ENCODE measurements at regions not wholly inside any gene's neighbourhood (a gene's known extent, or its start where the extent isn't known, plus 50 kb on each side); places are given as distances from the start of the nearest gene placed in this dataset.

GRCh38 chr13:52975969-52976368 lies 52.6 kb upstream of the OLFM4 start:
- DNase-seq = no peak

- no peak for DNase-seq
Observed at GRCh38 chr13:52975161-52975560, 53.5 kb upstream of the OLFM4 start.

GRCh38 chr13:52974711-52975110 lies 53.9 kb upstream of the OLFM4 start:
- DNase-seq = no peak

GRCh38 chr13:52969373-52969772 lies 59.2 kb upstream of the OLFM4 start:
- DNase-seq = no peak

- DNase-seq = peak; percentile 1
Observed at GRCh38 chr13:52968074-52968700, 60.4 kb upstream of the OLFM4 start.

GRCh38 chr13:52961987-52962386 lies 66.6 kb upstream of the OLFM4 start:
- no peak for DNase-seq

GRCh38 chr13:52961256-52961910 lies 67.2 kb upstream of the OLFM4 start:
- no peak for DNase-seq

GRCh38 chr13:52955472-52955874 lies 73.1 kb upstream of the OLFM4 start:
- no peak for DNase-seq

GRCh38 chr13:52954838-52955237 lies 73.8 kb upstream of the OLFM4 start:
- DNase-seq = no peak

GRCh38 chr13:52950436-52950956 lies 78.1 kb upstream of the OLFM4 start:
- no peak for DNase-seq

GRCh38 chr13:52949742-52950141 lies 78.9 kb upstream of the OLFM4 start:
- no peak for DNase-seq

GRCh38 chr13:52949044-52949443 lies 79.6 kb upstream of the OLFM4 start:
- DNase-seq = no peak

GRCh38 chr13:52947921-52948373 lies 80.7 kb upstream of the OLFM4 start:
- no peak for DNase-seq

GRCh38 chr13:52945348-52945747 lies 83.3 kb upstream of the OLFM4 start:
- DNase-seq = no peak

- DNase-seq = no peak
Observed at GRCh38 chr13:52944697-52945096, 83.9 kb upstream of the OLFM4 start.

- no peak for DNase-seq
Observed at GRCh38 chr13:52938065-52938464, 89.6 kb upstream of the PCDH8 start.

GRCh38 chr13:52936806-52937205 lies 88.4 kb upstream of the PCDH8 start:
- no peak for DNase-seq

- no peak for DNase-seq
Observed at GRCh38 chr13:52934258-52934657, 85.8 kb upstream of the PCDH8 start.

- no peak for DNase-seq
Observed at GRCh38 chr13:52933547-52934210, 85.2 kb upstream of the PCDH8 start.

- DNase-seq = no peak
Observed at GRCh38 chr13:52933099-52933498, 84.7 kb upstream of the PCDH8 start.

GRCh38 chr13:52932649-52933048 lies 84.2 kb upstream of the PCDH8 start:
- no peak for DNase-seq

- DNase-seq = no peak
Observed at GRCh38 chr13:52931539-52932431, 83.3 kb upstream of the PCDH8 start.

- no peak for DNase-seq
Observed at GRCh38 chr13:52931131-52931530, 82.7 kb upstream of the PCDH8 start.
